NOMO-1 (cell line): ENCODE measurements at regions not wholly inside any gene's neighbourhood (a gene's known extent, or its start where the extent isn't known, plus 50 kb on each side); places are given as distances from the start of the nearest gene placed in this dataset.
A peak's percentile ranks its signal among the peaks of the same experiment; 100 is the strongest.
"Not testable (repeated sequence)": the region's sequence is repeated elsewhere in the genome, so short reads cannot be mapped to it uniquely, and the experiment has no call there.

ENCODE experiments used
- DNase-seq, 2 experiments: peaks; one replicate each; lab custom pipeline; 2025; ENCODE audit not compliant: unreplicated experiment in 2 of 2; lab: John Stamatoyannopoulos, UW

- DNase-seq = no peak
Measured at GRCh38 chr5:53263151-53263550, 153.6 kb upstream of the MOCS2 start.

- no peak for DNase-seq
Measured at GRCh38 chr5:53265043-53265442, 155.5 kb upstream of the MOCS2 start.

GRCh38 chr5:53268241-53268640 is 158.7 kb upstream of the MOCS2 start:
- not testable (repeated sequence) for DNase-seq

- DNase-seq = no peak
Measured at GRCh38 chr5:53275666-53276065, 166.1 kb upstream of the MOCS2 start.

- no peak for DNase-seq
Measured at GRCh38 chr5:53276825-53277224, 167.3 kb upstream of the MOCS2 start.

GRCh38 chr5:53277491-53277890 is 167.9 kb upstream of the MOCS2 start:
- DNase-seq = no peak

- DNase-seq = no peak
Measured at GRCh38 chr5:53287573-53287972, 178.0 kb upstream of the MOCS2 start.

GRCh38 chr5:53288511-53288910 is 179.0 kb upstream of the MOCS2 start:
- DNase-seq = no peak

GRCh38 chr5:53291047-53291446 is 181.5 kb upstream of the MOCS2 start:
- no peak for DNase-seq

- peak; percentile 70 to 78 for DNase-seq
Measured at GRCh38 chr5:53291528-53291927, 182.0 kb upstream of the MOCS2 start.

- no peak for DNase-seq
Measured at GRCh38 chr5:53298841-53299240, 181.6 kb upstream of the FST start.

- DNase-seq = no peak
Measured at GRCh38 chr5:53302529-53302928, 177.9 kb upstream of the FST start.

GRCh38 chr5:53303105-53303504 is 177.3 kb upstream of the FST start:
- DNase-seq = no peak

GRCh38 chr5:53305316-53305715 is 175.1 kb upstream of the FST start:
- DNase-seq = not testable (repeated sequence)

- DNase-seq = no peak
Measured at GRCh38 chr5:53309653-53310052, 170.8 kb upstream of the FST start.

- no peak for DNase-seq
Measured at GRCh38 chr5:53311681-53312080, 168.7 kb upstream of the FST start.

- DNase-seq = no peak
Measured at GRCh38 chr5:53313145-53313544, 167.3 kb upstream of the FST start.

GRCh38 chr5:53318303-53318702 is 162.1 kb upstream of the FST start:
- no peak for DNase-seq

GRCh38 chr5:53319315-53319714 is 161.1 kb upstream of the FST start:
- DNase-seq = no peak

- DNase-seq = no peak
Measured at GRCh38 chr5:53321073-53321472, 159.4 kb upstream of the FST start.

GRCh38 chr5:53321721-53322120 is 158.7 kb upstream of the FST start:
- DNase-seq = no peak

GRCh38 chr5:53322257-53322656 is 158.2 kb upstream of the FST start:
- DNase-seq = no peak

- no peak for DNase-seq
Measured at GRCh38 chr5:53323511-53323910, 156.9 kb upstream of the FST start.
